CD4-positive, alpha-beta T cell treated with Interferon alpha-2 for 1 hour (primary cell): ENCODE measurements at regions not wholly inside any gene's neighbourhood (a gene's known extent, or its start where the extent isn't known, plus 50 kb on each side); places are given as distances from the start of the nearest gene placed in this dataset.

Source experiments
- DNase-seq, 2 donors: peaks; one replicate each; pipeline ENCODE4 v3.0.0-alpha.2; 2020 to 2022

DNA sequence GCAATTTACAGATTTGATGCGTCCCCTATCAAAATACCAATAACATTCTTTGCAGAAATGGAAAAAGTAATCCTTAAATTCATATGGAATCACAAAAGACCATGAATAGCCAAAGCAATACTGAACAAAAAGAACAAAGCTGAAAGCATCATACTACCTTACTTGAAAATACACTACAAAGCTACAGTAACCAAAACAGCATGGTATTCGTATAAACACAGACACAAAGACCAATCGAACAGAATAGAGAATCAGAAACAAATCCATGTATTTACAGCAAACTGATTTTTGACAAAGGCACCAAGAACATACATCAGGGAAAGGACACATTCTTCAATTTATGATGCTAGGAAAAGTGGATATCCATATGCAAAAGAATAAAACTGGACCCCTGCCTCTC is 206.5 kb upstream of the PDE10A start:
- DNase-seq, result no peak

DNA sequence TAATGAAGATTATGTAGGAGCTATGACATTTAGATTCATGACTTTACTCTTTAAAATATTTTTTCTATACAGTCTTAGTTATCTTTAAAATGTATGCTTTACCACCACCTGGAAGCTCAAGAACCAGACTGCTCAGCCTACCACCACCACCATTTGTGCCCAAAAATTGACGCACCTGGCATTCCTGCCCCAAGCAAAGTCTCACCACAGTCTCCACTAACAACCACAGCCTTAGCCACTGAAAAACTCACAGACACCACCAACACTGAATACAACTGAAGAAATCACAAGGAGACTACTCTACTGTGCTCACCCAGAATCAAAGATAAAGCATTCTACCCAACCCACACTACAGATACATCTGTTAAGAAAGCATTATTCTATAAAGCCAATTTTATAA is 201.9 kb upstream of the PDE10A start:
- no peak for DNase-seq

DNA sequence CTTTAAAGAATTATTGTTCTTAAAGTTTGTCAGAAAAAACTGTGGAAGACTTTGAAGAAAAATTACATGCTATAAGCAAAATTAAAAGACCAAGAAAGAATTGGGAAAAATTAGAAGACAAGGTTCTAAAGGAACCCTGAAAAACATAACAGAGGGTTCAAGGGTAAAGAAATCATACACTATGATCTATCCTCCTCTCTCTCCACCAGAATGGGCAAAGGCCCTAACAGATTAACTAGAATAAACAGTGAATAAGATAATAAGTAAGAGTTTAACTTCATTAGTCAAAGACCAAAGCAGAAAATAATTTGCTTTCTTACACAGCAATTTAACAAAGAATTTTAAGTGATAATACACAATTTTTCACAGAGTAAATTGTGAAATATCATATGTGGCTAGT is 201.2 kb upstream of the PDE10A start:
- no peak for DNase-seq

DNA sequence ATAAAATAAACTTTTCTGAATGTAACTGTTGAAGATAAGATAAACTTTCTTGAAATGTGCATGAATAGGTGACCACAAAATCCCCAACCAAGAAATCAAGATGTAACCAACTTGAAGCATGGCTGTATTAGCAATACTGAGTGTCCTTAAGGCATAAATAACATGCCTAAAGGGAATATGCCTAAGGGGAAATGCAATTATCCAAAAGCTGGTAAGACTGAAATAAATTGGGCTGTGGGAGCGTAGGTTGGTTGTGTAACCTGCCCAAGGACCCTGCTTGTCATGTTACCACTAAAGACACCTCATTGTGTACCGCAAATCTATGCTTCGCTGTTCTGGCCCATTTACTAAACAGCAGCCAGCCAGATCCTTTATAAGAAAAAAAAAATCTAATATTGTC is 200.8 kb upstream of the PDE10A start:
- no peak for DNase-seq

DNA sequence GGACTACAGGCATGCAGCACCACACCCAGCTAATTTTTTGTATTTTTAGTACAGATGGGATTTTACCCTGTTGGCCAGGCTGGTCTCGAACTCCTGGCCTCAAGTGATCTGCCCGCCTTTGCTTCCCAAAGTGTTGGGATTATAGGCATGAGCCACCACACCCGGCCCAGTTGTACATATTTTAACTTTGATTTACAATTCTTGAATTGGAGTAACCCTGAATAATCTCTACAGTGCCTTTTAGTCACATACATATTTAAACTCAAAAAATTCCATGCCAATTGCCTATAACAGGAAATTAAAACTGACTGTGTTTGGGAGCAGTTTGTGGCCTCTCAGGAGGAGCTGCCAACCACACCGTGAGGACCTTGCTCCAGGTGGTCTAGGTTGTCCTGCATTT is 199.8 kb upstream of the PDE10A start:
- no peak for DNase-seq

DNA sequence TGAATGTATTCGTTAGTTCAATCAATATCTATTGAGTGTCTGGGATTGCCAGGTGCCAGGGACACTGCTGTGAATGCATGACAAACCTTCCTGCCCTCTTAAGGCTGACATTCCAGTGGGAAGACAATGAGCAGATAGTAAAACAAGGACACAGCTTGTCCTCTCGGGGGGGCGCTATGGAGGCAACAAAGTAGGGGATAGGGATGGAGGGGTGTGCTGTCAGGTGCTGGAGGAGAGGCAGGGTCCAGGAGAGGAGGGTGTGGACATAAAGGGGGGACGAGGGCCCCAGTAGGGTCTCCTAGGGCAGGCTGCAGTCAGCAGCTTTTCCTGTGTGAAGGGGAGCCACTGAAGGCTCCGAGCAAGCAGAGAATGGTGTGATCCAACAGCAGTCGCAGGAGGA is 198.2 kb upstream of the PDE10A start:
- no peak for DNase-seq

DNA sequence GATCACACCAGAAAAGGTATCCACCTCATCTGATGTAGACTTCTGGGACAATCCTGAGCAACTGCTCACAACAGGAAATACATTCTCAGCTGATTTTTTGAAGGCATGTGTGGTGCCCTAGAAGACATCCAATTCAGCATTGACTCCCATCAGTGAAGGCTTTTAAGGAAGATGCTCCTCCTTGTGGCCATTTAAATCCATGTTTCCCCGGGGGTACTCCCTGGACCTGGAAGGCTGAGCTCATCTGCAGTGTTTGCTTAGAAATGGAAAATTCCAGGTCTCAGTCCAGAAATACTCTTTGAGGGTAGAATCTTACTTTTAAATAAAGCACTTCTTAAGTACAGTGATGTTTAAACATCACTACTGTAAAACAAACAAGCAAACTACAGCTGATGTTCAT is 195.5 kb upstream of the PDE10A start:
- DNase-seq, result no peak

DNA sequence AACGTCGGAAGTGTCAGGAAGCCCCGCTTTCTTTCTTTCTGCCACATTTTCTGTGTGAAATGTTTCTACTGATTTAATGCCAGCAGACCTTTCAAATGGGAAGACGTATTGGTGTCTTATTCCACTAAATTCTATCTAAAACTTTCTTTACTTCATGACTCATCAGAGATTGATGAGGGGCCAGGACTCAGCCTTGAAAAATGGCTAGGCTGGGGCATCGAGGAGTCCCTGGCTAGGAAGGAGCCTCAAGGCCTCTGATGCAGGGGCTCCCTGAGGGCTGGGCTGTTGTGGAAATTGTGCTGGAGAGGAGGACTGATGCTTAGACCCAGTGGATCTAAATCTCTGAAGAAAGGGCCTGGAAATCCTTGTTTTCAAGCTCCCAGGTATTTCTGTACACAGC is 192.8 kb upstream of the PDE10A start:
- DNase-seq, result no peak

DNA sequence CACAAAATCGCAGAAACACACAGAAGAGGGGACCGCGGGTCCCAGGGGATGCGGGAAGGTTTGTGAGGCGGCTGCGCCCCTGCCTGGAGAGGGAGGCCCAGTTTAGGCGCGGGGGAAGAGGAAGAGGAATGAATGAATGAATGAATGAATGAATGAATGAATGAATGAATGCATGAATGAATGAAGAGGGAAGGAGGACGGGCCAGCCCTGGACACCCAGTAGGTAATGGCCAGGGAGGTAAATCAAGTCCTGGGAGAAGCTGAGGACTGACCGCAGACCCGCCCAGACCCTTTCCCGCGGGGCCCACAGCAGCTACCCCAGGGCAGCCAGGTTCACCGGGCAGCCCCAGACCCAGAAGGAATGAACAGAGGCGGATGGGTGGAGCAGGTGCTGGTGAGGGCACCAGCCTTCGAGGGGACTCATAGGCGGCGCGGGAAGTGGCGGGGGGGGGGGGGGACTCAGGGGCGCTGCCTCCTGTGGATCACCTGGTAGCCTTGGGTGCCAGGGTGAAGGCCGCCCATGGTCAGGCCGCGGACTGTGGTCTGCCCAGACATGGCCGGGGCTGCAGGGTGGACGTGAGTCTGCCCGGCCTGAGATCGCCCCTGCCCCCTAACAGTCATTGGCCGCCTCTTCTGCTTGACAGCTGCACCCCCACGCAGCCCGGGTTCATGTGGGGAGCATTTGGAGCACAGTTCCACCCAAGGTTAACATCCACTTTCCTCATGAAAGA is 192.0 kb upstream of the PDE10A start:
- no peak for DNase-seq

DNA sequence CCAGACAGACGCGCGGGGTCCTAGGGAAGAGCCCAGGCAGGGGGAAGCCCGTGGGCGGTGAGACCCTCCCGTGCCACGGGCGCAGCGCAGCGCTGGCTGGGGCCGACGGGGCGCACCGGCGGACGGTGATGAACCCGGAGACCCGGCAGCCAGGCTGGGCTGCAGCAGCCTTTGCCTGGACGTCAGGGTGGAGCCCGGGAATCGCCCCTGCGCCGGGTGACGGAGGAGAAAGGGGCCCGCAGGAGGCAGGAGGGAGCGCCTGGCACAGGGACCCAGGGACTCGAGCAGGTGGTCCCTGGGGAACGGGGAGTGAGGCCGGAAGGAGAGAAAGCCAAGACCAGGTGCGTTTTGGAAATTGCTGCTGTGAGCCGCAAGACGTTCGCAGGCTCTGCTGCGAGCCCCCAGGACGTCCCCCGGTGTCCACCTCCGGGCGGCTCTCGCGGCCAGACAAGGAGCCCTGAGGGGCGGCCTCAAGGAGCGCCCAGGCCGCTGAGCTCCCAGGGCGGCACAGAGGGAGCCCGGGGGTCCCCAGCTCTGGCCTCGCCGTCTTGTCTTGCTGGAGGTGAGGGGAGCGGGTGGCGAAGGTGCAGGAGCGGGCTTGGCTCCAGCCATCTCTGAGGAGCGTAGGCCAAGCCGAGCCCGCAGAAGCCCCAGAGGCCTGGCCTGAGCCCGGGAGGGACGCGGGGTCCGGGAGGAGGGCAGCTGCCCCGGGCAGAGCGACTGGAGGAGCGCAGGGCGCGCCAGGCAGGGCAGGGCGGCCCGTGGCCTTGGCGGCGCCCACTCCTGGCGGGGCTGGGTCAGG is 191.2 kb upstream of the PDE10A start:
- no peak for DNase-seq

DNA sequence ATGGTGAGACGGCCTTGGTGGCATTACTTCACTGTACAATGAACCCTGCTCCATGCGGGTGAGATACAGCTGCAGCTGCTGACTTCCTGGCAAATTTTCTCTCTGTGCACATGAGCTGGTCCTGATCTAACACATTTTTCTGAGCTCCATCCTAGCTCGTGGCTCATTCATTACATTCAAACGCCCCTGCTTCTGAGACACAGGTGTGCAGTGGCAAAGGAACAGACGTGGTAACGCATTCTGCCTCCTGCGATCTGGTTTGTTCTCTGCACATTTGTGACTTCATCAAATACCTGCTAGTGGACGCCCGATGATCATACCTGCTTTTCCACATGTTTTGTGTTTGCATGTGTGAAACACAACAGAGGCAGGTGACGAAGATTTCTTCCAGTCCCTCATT is 189.6 kb upstream of the PDE10A start:
- no peak for DNase-seq

DNA sequence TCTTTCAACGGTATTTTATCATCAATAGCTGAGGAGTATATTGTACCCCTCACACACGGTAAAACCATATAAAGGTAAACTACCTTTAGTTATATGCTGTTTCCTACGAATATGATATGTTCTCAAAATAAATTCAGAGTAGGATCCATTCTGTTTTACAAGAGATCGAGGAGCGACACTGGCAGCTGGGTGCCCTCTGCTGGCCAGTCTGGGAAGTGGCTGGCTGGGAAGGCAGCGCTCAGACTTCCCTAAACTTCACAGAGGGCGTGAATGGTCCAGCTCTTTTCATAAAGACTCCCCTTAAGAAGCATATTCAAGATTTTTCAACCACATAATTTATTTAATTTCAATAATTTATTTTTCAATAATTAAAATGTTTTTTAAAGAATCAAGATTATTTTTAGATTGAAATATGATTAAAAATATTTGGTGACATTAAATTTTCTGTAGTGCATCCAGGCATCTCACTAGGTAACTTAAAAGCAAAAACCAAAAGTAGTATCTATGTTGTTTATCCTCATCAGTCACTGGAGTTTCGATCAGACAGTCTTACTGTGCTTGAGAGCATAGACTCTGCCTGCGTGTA is 187.5 kb upstream of the PDE10A start:
- DNase-seq, result peak; percentile 27 to 50

DNA sequence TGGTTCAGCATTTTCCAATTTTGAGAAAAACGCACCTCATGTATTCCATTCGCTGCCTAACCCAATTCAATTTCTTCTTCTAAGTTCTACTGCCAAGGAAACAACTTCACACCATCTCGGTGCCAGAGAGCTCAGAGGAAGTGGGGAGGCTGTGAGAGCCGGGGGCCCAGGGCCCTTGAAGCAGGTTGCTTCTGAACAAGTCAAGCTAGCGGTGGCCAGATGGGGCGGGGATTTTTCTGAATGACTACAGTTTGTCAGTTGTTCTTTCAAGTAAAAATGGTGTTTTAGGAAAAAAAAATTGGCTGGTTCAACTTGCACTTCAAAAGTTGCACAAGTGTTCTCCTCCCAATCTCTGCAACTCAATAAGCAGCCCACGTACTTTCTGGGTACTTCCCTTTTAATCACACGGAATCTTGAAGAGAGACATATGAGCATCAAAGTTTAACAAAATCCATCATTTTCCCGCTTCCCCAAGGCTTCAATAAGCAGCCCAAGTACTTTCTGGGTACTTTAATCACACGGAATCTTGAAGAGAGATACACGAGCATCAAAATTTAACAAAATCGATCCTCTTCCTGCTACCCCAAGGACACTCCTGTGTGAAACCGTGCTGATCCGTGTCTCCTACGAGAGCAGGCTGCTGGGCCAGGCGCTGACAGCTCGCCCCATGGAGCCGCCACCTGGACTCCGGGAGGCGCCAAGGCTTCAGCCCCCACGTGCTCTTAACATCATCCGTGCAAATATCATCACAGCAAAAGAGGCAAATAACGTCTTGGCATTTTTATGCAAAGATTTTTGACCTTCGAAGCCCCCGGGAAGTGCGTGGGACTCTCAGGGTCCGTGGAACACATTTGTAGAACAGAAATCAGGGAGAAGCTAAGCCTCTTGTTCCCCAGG is 186.7 kb upstream of the PDE10A start:
- DNase-seq, result no peak

DNA sequence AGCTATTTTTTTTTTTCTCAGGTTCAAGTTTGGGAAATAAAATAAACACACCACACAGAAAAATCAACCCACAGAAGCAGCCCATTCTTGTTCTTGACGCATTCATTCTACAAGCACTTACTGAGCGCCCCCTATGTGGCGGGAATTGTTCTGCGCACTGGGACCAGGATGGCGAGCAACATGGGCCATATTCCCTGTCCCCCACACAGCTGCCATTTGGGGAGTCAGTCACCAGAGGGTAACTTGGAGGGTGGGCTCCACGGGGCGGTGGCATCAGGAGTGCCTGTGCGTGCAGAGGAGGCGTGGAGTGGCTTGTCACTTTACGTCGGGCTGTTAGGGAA is 185.0 kb upstream of the PDE10A start:
- no peak for DNase-seq

DNA sequence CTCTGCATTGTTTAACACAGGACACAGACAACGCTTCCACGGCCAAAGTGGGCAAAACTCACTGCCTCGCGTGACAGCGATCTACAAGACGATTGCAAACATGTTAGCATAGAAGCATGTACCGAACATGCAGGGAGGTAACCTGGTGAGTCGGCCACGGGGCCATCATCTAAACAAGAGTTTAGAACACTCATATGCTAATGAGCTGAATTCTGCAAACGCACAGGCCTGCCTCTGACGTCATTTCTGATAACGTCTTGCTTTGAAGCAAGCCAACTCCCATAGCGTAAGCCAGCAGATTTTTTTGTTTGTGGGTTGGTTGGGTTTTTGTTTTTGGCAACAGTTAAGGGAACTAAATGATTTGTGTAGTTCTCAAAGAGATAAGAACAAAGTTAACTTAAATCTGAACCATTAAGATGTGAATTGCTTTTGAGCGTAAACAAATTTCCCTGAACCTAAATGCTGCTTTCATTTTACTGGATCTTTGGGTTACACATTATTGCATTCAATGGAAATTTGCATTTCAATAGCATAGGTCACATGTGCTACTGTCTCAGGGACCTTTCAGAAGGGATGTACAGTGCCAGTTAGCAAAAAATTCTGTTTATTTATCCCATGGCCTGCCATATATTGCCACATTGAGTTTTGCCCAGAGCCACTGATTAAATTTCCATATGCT is 184.5 kb upstream of the PDE10A start:
- no peak for DNase-seq

DNA sequence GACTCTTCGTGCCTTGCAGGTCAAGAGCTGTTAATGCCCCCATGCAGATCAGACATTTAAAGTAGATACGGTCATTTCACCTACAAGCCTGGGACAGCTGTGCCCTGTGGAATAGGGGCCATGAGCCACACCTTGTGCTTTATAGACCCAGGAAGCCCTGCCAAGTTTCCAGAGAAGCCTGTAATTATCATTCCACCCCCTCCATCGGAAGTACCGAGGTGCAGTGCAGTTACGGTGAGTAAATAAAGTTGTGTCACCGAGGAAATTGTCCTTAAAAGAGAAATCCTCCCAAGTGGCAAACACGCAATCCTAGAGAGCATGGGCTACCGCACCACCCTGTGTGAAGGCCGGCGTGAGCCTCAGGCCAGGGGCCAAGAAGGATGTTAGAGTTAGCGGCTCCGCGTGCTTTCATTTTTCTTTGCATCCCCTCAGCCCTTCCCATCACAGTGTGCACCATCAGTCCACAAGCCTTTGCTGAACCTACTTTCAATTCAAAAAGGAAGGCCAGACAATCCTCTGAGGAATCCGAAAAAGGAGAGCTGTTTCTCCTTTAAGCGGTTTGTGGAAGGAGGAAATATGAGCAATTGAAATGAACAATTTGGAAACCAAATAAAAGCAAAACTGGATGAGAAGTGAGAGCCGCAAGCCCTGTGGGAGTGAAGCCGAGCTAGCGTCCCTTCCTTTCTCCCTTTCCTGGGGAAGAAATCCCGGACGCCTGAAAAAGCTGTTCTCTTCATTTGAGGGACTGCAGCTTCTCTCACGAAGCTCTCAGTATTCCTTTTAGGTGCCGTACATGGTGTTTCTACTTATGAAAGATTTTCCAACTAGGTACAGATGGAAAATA is 183.3 kb upstream of the PDE10A start:
- DNase-seq, result no peak

DNA sequence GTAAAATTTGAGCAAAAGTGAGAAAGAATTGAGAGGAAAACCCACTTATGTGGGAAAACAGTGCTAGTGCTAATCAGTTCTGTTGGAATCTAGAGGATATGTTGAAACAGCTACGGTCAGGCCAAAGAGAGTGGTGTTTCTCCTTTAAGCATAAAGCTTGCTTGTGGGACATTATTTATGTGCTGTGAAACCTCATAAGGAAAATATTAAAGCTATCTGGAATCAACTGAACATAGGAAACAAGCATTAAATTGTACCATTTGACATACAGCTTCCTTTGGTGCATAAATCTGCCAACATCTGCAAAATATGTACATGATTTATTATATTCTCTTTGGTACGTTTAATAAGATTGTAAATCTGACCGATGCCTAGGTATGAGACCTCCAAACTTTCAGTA is 182.5 kb upstream of the PDE10A start:
- DNase-seq, result no peak

DNA sequence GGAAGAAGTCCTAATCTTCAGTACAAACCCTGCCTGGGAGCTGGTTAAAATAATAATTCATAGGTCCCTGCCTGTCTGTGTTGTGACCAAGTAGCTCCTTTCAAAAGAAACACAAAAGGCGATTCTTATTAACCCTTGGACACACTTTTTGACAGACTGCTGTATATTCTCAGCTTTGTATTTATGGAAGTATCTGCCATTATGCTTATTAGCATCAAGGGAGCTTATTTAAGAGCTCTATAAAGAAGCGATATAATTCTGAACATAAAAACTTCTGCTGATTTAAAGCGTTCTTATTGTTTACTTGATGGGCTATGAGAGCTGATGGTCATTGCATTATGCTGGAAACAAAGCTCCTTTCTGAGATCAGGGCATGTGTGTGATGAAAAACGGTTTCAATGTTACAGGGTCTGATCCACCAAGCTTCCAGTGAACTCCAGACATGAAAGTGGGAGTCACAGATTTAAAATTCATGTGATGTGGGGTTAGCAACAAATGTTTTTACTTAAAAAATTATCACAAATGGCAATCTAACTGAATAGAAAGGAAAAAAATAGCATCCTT is 181.8 kb upstream of the PDE10A start:
- DNase-seq, result no peak

DNA sequence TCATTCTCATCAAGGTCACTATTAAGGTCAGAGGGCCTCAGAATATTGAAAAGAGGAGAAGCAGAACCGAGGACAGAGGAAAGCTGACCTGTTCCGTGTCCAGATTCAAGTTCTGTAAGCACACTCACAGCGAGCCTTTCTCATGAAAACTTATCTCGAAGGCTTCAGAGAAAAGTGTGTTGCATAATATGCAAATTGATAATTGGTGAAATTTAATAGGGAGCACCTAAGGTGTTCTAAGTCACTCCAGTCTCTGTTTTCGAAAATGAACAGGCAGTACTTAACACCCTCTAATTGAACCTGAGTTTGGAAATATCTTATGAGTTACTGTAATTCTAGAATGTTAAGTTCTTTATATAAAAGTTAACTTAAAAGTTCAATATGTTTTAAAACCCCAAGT is 181.2 kb upstream of the PDE10A start:
- DNase-seq, result no peak

DNA sequence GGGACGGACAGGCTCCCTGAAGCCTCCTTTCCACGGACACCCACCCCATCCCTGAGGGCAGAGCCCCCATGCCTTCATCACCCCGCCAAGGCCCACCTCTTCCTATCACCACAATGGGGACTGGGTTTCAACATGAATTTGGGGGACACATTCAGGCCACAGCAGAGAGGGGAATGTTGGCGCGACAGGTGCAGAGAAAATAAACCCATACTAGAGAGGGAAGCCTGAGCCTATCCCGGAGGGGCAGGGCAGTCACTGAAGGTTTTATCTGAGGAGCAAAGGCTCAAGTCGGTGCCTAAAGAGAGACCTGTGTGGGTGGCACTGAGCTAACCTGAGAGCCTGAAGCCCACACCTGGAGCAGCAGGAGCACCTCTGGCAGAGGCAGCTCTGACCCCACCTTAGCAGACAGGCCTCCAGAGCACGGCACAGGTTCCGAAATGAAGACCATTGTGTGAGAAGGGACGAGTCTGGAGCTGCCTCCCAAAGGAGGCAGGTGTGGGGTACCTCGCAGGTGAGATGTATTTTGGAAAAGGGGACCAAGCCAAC is 180.6 kb upstream of the PDE10A start:
- no peak for DNase-seq

DNA sequence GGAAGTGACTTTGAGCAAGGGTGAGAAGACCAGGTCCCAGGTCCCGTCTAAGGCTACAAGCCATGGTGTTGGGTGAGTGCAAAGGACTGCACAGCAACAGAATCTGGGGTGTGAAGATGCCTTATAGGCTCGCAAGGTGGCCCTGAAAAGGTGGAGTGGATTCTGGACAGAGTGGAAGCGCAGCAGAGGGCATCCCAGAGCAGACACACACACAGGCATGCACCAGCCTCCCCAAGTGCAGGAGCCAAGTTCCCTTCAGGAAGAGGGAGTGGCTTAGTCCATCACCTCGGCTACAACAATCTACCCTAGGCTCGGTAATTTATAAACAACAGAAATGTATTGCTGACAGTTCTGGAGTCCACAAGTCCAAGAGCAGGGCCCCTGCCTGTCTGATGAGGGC is 180.1 kb upstream of the PDE10A start:
- no peak for DNase-seq
